SK-N-DZ (cell line): ENCODE measurements at regions not wholly inside any gene's neighbourhood (a gene's known extent, or its start where the extent isn't known, plus 50 kb on each side); places are given as distances from the start of the nearest gene placed in this dataset.

Experiments
- DNase-seq: peaks from one replicate; pipeline ENCODE4 v3.0.0-alpha.2; 2015; ENCODE audit warnings: low spot score

GRCh38 chr5:107808671-107809137 lies 138.0 kb upstream of the EFNA5 start:
- peak; percentile 95 for DNase-seq

GRCh38 chr5:107807431-107807830 lies 136.7 kb upstream of the EFNA5 start:
- DNase-seq, result no peak

- peak; percentile 30 for DNase-seq
These were observed 136.0 kb upstream of the EFNA5 start for GRCh38 chr5:107806705-107807104.

GRCh38 chr5:107806271-107806670 lies 135.5 kb upstream of the EFNA5 start:
- peak; percentile 91 for DNase-seq

- peak; percentile 79 for DNase-seq
These were observed 135.1 kb upstream of the EFNA5 start for GRCh38 chr5:107805824-107806223.

- DNase-seq, result peak; percentile 42
These were observed 134.4 kb upstream of the EFNA5 start for GRCh38 chr5:107805166-107805565.

- peak; percentile 48 for DNase-seq
These were observed 133.0 kb upstream of the EFNA5 start for GRCh38 chr5:107803728-107804127.

GRCh38 chr5:107801061-107801460 lies 130.3 kb upstream of the EFNA5 start:
- no peak for DNase-seq

- peak; percentile 73 for DNase-seq
These were observed 128.6 kb upstream of the EFNA5 start for GRCh38 chr5:107799306-107799705.

GRCh38 chr5:107796797-107797196 lies 126.1 kb upstream of the EFNA5 start:
- DNase-seq, result no peak

GRCh38 chr5:107794741-107795140 lies 124.0 kb upstream of the EFNA5 start:
- no peak for DNase-seq

GRCh38 chr5:107792940-107793339 lies 122.2 kb upstream of the EFNA5 start:
- DNase-seq, result no peak

GRCh38 chr5:107790671-107791070 lies 119.9 kb upstream of the EFNA5 start:
- DNase-seq, result no peak

GRCh38 chr5:107786424-107786823 lies 115.7 kb upstream of the EFNA5 start:
- DNase-seq, result no peak

GRCh38 chr5:107783551-107783950 lies 112.8 kb upstream of the EFNA5 start:
- DNase-seq, result no peak

- no peak for DNase-seq
These were observed 111.9 kb upstream of the EFNA5 start for GRCh38 chr5:107782561-107783169.

GRCh38 chr5:107781451-107781850 lies 110.7 kb upstream of the EFNA5 start:
- DNase-seq, result no peak

- peak; percentile 18 for DNase-seq
These were observed 108.7 kb upstream of the EFNA5 start for GRCh38 chr5:107779437-107779836.

GRCh38 chr5:107778647-107779046 lies 107.9 kb upstream of the EFNA5 start:
- DNase-seq, result no peak

GRCh38 chr5:107776922-107777740 lies 106.4 kb upstream of the EFNA5 start:
- peak; percentile 7 for DNase-seq

- no peak for DNase-seq
These were observed 105.8 kb upstream of the EFNA5 start for GRCh38 chr5:107776506-107776905.

- no peak for DNase-seq
These were observed 103.6 kb upstream of the EFNA5 start for GRCh38 chr5:107774316-107774715.

- no peak for DNase-seq
These were observed 102.7 kb upstream of the EFNA5 start for GRCh38 chr5:107773479-107773878.
